ENCODE measurements at regions not wholly inside any gene's neighbourhood (a gene's known extent, or its start where the extent isn't known, plus 50 kb on each side); places are given as distances from the start of the nearest gene placed in this dataset.

DNA sequence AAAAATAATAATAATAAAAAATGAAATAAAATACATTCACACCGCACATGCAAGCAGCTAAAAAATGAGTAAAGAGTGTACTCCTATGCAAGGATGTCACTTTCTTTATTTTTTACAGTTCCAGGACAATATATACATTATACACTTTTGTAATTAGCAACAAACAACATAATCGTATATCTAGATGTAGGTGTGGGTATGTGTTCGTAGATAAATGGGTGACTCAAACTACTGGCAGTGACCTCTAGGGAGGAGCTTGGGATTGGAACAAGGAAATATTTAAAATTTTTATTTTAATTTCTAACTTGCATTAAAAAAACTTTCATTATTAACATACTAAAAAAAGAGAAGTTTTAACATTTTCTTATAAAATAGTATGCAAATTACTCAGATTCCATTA, 86.1 kb upstream of the MYLIP start:
- no peak overlapping the region for H3K4me3 ChIP-seq (replicated peaks in 1 of 2; ENCODE audit: low read depth in 1 of 2, low read length in 2 of 2)
- no peak for ATAC-seq
- H3K9me3 ChIP-seq (ENCODE audit: control insufficient read depth in 1 of 2, insufficient read depth in 1 of 2, low read depth in 1 of 2, low read length in 2 of 2): no peaks in the 10 kb centered on the region
- ChIA-PET CTCF (interaction anchor here (0.5 kb wide), 1 partner anchor 1705 kb away, joined by 3 read pairs; no protein-coding TSS in a partner anchor), RAD21 (ENCODE audit: low non-redundant PET in 1 of 2, low total read pairs in 2 of 2, uncharacterized antibody in 2 of 2, unreplicated experiment in 2 of 2) (no interaction called here), POLR2A (no interaction called here)
- no peak overlapping the region for H3K27ac ChIP-seq (ENCODE audit: low read depth, low read length)
- no TSS peak for BruUV-seq (replicated peaks)
- no peaks in the 10 kb centered on the region for H3K9me2 ChIP-seq (ENCODE audit: insufficient read depth)
- H3K4me1 ChIP-seq (ENCODE audit: control insufficient read depth in 1 of 2, insufficient read depth in 2 of 2, low read length in 2 of 2): no peaks in the 10 kb centered on the region
- no peak overlapping the region for H3K9ac ChIP-seq (ENCODE audit: low read length)
- H3K4me2 ChIP-seq (ENCODE audit: low read length): no peak overlapping the region
- H3K79me2 ChIP-seq (ENCODE audit: insufficient read depth, low read length): no peaks in the 10 kb centered on the region
- no peak overlapping the region for H2AFZ ChIP-seq (ENCODE audit: low read depth, low read length, poor library complexity, severe bottlenecking)
- H3K36me3 ChIP-seq (ENCODE audit: control insufficient read depth in 1 of 2, insufficient read depth in 2 of 2, low read length in 2 of 2): no peaks in the 10 kb centered on the region
- TF ChIP-seq CEBPB (IDR thresholded peaks at IDR 0.05; ENCODE audit: low read depth) (no peak), TCF7L2 (IDR thresholded peaks at IDR 0.05; ENCODE audit: borderline replicate concordance, extremely low read depth, insufficient read depth, insufficient read length) (no peak)
- DNase-seq (ENCODE audit: low read depth, low spot score): no peak
- intact Hi-C loops (cut with micrococcal nuclease): no loop called here
- H3K27me3 ChIP-seq (ENCODE audit: insufficient read depth, low read length): no peaks in the 10 kb centered on the region
- no peaks in the 10 kb centered on the region for H4K20me1 ChIP-seq (ENCODE audit: insufficient read depth)

DNA sequence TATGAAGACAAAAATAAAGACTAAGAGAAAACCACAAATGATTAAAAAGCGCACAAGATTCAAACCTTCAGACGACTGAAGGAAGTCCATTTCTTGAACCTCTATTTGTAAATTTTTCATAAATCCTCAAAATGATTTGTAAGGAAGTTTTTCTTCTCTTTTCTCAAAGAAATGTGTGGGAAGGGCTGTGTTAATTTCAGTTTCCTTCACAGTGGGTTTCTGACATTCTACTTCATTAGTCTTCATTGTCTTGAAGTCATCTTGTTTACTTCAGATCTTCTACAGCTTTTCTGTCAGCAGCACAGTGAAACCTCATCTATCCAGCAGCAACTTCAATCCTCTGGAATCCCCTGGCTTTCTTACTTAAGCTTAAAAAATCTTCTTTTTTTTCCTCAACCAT, 87.6 kb upstream of the MYLIP start:
- H3K9me3 ChIP-seq (ENCODE audit: control insufficient read depth in 1 of 2, insufficient read depth in 1 of 2, low read depth in 1 of 2, low read length in 2 of 2): no peaks in the 10 kb centered on the region
- CTCF ChIA-PET: no interaction called here
- no peak overlapping the region for H3K27ac ChIP-seq (ENCODE audit: low read depth, low read length)

More for the DNA sequence above, 87.6 kb upstream of the MYLIP start:
- TF ChIP-seq EZH2phosphoT487 (IDR thresholded peaks at IDR 0.05; ENCODE audit: borderline replicate concordance) (no peak), ZNF274 (IDR thresholded peaks at IDR 0.05; ENCODE audit: low read depth, low read length) (no peak), RAD21 (IDR thresholded peaks at IDR 0.05; ENCODE audit: low read depth) (no peak), ELF1 (IDR thresholded peaks at IDR 0.05; ENCODE audit: borderline replicate concordance, low read depth) (no peak), SIN3A (IDR thresholded peaks at IDR 0.05; ENCODE audit: low read depth) (no peak), SRF (IDR thresholded peaks at IDR 0.05; ENCODE audit: low read depth) (no peak), POLR2A (IDR thresholded peaks at IDR 0.05; ENCODE audit: borderline replicate concordance, extremely low read depth, insufficient read depth, insufficient read length) (no peak), TCF7L2 (IDR thresholded peaks at IDR 0.05; ENCODE audit: borderline replicate concordance, extremely low read depth, insufficient read depth, insufficient read length) (no peak), CBX3 (IDR thresholded peaks at IDR 0.05; ENCODE audit: low read depth) (no peak), POLR2AphosphoS5 (IDR thresholded peaks at IDR 0.05; ENCODE audit: low read depth, low read length) (no peak)
- TF ChIP-seq, protein P1, sequence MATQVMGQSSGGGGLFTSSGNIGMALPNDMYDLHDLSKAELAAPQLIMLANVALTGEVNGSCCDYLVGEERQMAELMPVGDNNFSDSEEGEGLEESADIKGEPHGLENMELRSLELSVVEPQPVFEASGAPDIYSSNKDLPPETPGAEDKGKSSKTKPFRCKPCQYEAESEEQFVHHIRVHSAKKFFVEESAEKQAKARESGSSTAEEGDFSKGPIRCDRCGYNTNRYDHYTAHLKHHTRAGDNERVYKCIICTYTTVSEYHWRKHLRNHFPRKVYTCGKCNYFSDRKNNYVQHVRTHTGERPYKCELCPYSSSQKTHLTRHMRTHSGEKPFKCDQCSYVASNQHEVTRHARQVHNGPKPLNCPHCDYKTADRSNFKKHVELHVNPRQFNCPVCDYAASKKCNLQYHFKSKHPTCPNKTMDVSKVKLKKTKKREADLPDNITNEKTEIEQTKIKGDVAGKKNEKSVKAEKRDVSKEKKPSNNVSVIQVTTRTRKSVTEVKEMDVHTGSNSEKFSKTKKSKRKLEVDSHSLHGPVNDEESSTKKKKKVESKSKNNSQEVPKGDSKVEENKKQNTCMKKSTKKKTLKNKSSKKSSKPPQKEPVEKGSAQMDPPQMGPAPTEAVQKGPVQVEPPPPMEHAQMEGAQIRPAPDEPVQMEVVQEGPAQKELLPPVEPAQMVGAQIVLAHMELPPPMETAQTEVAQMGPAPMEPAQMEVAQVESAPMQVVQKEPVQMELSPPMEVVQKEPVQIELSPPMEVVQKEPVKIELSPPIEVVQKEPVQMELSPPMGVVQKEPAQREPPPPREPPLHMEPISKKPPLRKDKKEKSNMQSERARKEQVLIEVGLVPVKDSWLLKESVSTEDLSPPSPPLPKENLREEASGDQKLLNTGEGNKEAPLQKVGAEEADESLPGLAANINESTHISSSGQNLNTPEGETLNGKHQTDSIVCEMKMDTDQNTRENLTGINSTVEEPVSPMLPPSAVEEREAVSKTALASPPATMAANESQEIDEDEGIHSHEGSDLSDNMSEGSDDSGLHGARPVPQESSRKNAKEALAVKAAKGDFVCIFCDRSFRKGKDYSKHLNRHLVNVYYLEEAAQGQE (IDR thresholded peaks at IDR 0.05; ENCODE audit: low read depth): no peak
- TF ChIP-seq, protein P2, sequence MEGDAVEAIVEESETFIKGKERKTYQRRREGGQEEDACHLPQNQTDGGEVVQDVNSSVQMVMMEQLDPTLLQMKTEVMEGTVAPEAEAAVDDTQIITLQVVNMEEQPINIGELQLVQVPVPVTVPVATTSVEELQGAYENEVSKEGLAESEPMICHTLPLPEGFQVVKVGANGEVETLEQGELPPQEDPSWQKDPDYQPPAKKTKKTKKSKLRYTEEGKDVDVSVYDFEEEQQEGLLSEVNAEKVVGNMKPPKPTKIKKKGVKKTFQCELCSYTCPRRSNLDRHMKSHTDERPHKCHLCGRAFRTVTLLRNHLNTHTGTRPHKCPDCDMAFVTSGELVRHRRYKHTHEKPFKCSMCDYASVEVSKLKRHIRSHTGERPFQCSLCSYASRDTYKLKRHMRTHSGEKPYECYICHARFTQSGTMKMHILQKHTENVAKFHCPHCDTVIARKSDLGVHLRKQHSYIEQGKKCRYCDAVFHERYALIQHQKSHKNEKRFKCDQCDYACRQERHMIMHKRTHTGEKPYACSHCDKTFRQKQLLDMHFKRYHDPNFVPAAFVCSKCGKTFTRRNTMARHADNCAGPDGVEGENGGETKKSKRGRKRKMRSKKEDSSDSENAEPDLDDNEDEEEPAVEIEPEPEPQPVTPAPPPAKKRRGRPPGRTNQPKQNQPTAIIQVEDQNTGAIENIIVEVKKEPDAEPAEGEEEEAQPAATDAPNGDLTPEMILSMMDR (IDR thresholded peaks at IDR 0.05 in 2 of 3, conservative IDR thresholded peaks at IDR 0.05 in 1 of 3; ENCODE audit: borderline replicate concordance in 1 of 3, insufficient read depth in 1 of 3, low read depth in 2 of 3, low read length in 2 of 3): no peak
- TF ChIP-seq, protein P3, sequence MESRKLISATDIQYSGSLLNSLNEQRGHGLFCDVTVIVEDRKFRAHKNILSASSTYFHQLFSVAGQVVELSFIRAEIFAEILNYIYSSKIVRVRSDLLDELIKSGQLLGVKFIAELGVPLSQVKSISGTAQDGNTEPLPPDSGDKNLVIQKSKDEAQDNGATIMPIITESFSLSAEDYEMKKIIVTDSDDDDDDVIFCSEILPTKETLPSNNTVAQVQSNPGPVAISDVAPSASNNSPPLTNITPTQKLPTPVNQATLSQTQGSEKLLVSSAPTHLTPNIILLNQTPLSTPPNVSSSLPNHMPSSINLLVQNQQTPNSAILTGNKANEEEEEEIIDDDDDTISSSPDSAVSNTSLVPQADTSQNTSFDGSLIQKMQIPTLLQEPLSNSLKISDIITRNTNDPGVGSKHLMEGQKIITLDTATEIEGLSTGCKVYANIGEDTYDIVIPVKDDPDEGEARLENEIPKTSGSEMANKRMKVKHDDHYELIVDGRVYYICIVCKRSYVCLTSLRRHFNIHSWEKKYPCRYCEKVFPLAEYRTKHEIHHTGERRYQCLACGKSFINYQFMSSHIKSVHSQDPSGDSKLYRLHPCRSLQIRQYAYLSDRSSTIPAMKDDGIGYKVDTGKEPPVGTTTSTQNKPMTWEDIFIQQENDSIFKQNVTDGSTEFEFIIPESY (IDR thresholded peaks at IDR 0.05; ENCODE audit: extremely low read depth, insufficient replicate concordance, low read length): no peak
- Histone ChIP-seq H3K4me2 (ENCODE audit: low read length) (no peak overlapping the region), H3K9me2 (ENCODE audit: insufficient read depth) (no peaks in the 10 kb centered on the region), H3K79me2 (ENCODE audit: insufficient read depth, low read length) (no peaks in the 10 kb centered on the region), H4K20me1 (ENCODE audit: insufficient read depth) (no peaks in the 10 kb centered on the region), H3K9ac (ENCODE audit: low read length) (no peak overlapping the region), H3K27me3 (ENCODE audit: insufficient read depth, low read length) (no peaks in the 10 kb centered on the region), H3K4me3 (replicated peaks in 1 of 2; ENCODE audit: low read depth in 1 of 2, low read length in 2 of 2) (no peak overlapping the region), H3K36me3 (ENCODE audit: control insufficient read depth in 1 of 2, insufficient read depth in 2 of 2, low read length in 2 of 2) (no peaks in the 10 kb centered on the region), H2AFZ (ENCODE audit: low read depth, low read length, poor library complexity, severe bottlenecking) (no peak overlapping the region), H3K4me1 (ENCODE audit: control insufficient read depth in 1 of 2, insufficient read depth in 2 of 2, low read length in 2 of 2) (no peaks in the 10 kb centered on the region)
- no TSS peak for BruUV-seq (replicated peaks)
- POLR2A ChIA-PET: no interaction called here
- ATAC-seq: no peak
- no peak for DNase-seq (ENCODE audit: low read depth, low spot score)
- intact Hi-C loops (cut with micrococcal nuclease): no loop called here
- RAD21 ChIA-PET (ENCODE audit: low non-redundant PET in 1 of 2, low total read pairs in 2 of 2, uncharacterized antibody in 2 of 2, unreplicated experiment in 2 of 2): no interaction called here
